GM20431 (cell line): ENCODE measurements at regions not wholly inside any gene's neighbourhood (a gene's known extent, or its start where the extent isn't known, plus 50 kb on each side); places are given as distances from the start of the nearest gene placed in this dataset.
"Not testable (repeated sequence)": the region's sequence is repeated elsewhere in the genome, so short reads cannot be mapped to it uniquely, and the experiment has no call there.

Experiments
- in situ Hi-C: fragments of 300-500 bp; cut with MseI, MboI; formaldehyde crosslinking; loops from one replicate; pipeline ENCODE4 v1.15.0; 2020; ENCODE audit warnings: low sequenced_read_pairs; ENCODE audit not compliant: unreplicated experiment

DNA sequence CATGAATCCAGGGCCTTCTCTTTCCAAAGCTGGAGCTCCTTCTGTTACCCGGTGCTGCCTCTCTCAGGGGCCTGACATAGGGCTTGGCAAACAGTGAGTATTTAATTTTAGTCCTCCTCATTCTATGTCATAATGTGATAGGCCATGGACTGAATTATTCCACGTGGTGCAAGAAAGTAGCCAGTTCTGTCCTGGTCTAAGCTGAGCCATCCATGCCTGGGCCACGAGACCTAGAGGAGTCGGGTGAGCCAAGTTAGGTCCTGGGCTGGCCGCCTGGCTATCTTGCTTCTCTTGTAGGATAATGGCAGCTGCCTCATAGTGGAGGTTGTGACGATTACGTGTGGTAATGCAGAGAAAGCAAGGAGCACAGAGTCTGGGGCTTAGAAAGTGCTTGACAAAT is 170.6 kb downstream of the FAM43A start:
- in situ Hi-C loops: no loop called here

DNA sequence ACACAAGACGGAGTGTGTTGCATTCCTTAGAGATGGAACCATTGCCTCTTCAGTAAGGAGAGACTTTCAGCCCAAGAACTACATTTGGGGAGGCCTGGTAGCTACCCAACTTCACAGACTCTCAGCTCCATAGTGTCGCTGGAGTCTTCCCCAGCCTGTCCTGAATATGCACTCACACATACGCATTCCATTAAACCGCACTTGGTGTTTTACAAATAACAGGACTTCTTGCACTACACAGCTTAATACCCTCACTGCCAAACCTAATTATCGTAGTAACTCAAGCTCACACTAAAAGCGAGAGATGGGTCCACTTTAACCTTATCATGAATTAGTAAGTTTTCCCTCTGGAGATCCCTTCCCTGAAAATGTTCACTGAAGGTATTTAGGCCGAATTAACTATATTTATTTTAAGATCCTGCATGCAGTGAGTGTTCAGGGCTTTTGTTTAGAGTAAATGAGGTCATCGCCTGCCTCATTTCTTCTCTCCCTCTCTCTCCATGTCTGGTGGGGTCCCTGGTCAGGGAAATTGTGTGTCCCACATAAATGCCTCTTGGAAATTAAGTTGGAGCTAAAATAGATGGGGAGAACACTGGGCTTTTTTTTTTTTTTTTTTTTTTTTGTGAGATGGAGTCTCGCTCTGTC is 171.9 kb downstream of the FAM43A start:
- in situ Hi-C loops: no loop called here

DNA sequence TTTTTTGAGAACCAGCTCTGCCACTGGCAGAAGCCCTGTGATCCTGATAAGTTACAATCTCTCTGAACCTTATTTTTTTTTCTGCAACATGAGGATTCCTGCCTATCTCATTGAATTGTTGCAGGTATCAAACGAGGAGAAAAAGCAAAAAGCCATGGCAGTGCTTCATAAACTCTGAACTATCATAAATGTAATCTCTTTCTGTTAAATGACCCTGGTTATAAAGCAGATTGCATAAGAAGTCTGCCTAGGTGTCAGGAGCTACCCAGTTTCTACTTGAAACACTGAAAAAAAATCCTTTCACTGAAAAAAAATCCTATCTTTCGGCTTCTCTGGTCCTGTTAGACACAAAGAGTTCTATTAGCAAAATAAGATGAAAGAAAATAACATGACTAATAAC is 172.7 kb downstream of the FAM43A start:
- in situ Hi-C loops: no loop called here

DNA sequence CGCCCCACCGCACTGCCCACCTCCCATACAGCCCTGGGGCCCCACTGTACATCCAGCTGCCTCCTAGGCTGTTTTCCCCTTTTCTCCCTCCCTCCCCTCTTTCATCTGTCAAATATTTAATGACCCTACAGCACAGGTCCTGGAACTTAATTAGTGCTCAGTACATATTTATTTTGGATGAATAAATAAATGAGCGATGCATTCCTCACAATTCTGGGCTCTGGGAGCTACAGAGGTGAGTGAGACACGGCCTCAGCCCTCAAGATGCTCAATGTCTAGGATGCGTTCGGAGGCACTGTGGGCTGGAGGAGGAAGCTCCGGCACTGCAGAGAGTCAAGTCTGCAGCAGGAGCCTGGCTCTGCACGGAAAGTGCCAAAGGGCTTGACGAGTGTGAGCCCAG is 175.0 kb downstream of the FAM43A start:
- in situ Hi-C loops: no loop called here

DNA sequence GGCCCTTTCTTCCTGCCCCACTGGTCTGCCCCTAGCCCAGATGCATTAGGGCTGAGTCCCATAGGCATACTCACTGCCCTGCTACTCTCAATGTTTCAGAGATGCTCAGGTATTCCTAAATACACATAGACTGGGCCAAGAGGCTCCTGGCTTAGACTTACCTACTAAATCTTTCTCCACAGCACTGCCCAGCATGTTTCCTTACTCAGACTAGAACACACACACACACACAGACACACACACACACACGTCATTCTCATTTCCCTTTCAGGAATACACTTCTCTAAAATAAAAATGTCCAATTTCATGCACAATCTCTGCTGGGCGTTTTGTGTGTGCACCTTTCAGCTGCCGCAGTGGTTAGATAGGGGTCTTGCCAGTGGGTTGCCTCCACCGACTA is 175.7 kb downstream of the FAM43A start:
- in situ Hi-C loops: no loop called here

DNA sequence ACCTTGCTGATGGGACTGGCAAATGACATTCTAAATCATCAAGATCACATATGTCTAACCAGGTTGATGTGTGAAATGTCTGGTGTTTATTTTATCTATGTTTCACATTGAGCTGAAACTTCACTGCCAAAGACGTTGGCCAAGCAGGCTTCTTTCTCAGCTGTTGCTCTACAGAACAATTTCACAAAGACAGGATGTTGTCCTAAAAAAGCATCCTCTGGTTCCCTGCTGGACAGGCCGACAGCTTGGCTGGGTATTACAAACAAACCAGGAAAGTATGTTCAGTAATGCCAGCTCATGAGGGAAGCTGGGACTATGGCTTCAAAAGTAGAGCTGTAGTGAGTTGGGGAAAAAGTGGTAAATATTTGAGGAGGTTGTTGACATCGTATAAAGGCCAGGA is 179.4 kb downstream of the FAM43A start:
- in situ Hi-C loops: no loop called here

DNA sequence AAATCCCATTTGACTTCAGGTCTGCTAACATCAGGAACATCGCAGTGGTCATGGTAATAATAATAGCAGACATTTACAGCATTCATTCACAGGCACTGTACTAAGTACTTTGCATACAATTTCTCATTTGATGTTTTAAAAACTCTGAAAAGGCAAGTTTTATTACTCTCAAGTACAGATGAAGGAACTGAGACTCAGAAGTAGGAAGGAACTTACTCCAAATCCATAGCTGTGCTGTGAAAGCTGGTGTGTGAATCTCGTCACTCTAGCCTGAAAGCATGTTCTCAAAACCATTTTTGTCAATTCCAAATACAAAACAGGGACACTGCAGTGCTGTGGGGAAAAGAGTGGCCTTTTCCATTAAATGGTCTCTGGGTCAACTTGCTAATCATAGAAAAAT is 179.9 kb downstream of the FAM43A start:
- in situ Hi-C loops: no loop called here

DNA sequence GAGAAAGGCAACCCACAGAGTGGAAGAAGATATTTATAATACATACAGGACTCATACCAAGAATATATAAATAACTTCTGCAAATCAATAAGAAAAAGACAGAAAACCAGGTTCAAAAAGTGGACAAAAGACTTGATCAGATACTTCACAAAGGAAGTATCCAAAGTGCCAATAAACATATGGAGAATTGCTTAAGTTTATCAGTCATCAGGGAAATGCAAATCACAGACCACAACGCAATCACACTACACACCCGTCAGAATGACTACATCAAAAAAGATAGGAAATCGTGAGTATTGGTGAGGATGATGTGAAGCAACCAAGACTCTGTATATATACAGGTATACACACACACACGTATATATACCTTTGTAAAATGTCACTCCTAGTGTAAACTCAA is 180.6 kb downstream of the FAM43A start:
- in situ Hi-C loops: no loop called here

DNA sequence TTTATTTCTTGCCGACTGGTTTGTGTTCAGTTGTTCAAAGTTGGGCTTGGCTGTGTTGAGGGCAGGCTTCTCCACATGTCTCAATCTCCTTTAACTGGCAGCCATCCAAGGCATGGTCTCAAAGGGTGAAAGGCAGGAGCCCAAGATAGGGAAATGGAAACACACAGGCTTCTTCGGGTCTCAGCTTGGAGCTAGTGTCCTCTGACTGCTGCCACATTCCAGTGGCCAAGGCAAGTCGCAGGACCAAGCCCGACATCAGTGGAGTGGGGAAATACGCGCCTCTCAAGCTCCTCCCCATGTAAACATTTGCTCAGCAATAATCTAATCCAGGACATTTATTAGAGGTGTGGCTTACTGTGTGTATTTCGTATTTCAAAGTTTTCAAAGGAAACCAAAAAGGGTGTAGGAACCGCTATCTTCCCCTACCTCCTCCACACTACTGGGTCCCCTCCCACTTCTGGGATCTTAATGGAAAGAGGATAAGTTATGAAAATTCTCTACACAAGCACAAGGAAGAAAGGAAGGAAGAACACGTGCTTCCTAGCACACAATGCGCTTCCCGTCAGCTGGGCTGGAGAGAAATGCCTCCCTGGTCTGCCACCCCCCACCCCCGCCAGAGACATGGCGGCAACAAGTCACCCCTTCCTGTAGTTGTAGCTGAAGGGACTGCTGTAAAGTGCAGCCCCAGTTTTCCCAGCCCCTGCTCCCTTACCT is 181.7 kb downstream of the FAM43A start:
- in situ Hi-C loops: no loop called here

DNA sequence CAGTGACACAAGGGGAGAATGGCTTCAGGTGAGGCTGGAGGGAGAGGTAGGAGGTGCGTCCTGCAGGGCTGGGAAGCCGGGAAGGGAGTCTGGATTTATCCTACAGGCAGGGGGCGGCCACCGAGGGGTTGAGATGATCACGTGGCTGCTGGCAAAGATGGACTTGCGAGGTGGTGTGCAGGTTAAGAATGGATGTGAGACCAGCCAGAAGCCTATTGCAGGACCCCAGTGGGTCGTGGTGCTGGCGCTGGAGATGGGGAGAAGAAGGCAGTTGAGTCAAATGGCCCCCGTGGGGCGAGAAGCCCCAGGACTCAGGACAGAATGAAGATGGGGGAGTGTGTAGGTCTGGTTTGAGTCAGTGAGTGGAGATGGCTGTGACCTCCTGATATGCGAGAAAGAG is 183.1 kb downstream of the FAM43A start:
- in situ Hi-C loops: no loop called here

DNA sequence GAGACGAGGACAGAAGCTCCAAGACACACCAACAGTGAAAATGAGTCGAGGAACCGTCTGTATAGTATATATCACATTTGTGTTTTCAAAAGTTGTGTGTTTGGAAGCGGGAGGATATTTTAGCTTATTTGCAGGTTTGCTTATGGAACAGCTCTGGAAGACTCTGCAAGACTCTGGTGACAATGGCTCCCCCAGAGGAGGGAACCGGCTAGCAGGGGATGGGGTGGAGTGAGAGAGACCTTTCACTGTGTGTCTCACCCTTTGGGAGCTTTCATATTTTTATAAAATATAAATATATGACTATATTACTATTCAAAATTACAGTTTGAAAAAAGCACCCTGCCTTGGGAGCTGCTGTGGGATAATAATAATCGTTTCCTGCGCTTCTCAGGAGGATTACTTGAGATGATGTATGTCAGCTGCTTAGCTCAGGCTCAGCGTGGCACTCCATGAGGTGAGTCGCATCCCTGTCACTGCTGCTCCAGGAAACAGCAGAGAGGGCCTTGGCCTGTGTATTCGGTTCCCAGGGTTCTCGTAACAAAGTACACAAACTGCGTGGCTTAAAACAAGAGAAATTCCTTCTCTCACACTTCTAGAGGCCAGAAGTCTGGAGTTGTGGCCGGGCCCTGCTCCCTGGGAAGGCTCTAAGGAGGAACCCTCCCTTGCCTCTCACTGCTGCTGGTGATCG is 183.9 kb downstream of the FAM43A start:
- in situ Hi-C loops: no loop called here

DNA sequence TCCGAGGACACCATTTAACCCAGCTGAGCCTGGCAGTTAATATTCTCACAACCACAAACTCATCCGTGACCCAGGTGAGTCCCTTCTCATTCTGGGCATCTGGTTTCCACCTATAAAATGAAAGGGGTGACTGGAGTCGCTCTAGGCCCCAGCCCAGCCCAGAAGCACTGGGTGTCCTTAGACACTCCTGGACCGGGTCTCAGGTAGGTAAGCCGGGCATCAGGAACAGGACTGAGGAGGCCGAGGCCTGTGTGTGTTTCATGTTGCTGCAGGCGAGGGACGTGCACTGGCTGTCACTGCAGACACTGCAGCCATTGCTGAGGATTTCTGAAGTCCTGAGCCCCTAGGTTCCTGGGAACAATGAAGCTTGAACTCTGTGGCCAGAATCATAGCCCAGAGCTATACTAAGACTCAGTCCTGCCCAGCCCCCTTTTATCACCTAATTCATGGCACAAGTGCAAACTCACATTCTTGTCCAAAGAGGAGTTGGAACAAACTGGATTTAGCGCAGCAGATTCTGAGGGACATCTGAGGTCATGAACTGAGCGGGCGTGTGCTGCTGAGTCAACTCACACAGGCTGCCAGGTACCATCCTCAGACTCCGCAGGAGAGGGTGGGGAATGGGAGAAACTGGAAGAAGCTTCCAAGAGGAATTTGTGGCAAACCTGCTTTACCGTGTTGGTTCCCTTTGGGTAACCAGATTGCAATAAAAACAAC is 184.9 kb downstream of the FAM43A start:
- in situ Hi-C loops: no loop called here

DNA sequence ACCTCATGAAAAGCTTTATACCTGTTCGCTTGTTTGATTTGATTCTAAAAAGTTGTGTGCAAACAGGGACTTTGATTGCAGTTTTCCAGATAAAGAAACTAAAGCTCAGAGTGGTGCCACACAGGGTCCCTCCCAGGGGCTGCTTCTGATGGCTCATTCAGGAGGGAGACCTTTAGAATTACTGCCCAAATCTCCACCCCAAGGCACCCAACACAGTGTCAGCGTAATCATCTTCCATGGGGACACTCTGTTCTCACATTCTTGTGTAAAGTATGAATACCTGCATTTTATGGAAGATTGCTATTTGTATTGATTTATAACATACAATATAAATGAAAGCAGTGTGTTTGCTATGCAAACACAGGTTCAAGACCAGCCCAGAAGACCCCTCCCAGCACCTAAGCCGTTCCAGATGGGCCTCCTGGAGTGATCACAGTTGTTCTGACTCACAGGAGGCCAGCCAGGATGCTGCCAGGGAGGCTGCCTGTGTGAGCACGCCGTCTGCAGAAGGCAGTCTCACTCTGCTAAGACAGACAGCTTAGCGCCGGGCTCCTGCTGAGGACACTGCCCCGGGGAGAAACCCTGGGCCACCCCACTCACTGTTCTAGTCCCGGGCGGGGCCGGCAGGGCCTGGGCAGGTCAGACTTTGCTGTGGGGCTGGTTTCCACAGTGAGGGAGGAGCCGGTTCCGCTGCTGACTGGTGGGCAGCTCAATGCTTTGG is 185.6 kb downstream of the FAM43A start:
- in situ Hi-C loops: no loop called here

DNA sequence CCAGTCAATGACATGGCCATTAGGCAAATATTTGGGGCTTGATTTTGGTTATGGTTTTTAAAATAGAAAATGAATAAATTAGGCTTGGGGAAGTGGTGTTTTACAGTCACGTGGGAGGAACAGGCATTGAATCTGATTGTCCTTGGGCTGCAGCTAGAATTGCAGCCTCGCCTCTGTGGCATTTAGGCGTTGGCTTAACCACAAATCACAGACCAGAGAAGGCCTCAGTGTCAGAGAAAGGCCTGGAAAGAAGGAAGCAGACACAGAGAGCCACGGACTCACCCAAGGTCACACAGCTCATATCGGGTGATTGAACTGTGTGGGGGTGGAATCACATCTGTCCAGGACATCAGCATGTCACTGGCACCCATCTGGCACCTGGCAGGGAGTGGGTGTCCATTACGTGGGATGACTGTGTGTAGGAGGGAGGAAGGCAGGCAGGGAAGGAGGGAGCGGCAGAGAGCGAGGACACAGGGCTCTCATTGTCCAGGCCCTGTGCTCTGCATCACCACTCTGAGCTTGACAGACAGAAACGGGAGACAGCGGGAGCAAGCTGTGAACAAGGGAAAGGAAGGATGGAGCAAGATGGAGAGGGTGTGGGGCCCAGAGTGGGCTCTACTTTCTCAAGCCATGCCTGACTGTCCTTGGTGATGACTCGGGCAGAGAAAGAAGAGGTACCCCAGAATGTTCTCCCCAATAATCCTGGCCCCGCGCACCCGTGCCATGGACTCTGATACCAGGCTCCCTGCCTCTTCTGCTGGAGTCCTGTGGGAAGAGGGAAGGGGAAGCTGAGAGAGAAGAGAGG is 186.4 kb downstream of the FAM43A start:
- in situ Hi-C loops: no loop called here

DNA sequence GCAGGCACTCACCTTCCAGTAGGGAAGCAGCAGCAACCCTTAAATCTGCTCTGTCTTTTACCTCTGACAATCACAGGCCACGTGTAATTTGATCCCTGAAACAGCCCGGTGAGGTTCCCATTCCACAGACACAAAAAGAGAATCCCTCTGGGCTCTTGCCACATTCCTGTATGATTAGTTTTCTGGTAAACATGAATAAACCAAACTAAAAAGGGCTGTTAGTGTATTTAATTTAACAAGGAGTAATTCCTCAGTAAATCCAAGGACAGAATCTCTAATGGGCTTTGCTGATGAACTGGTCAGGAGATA is 186.9 kb downstream of the FAM43A start:
- in situ Hi-C loops: no loop called here

DNA sequence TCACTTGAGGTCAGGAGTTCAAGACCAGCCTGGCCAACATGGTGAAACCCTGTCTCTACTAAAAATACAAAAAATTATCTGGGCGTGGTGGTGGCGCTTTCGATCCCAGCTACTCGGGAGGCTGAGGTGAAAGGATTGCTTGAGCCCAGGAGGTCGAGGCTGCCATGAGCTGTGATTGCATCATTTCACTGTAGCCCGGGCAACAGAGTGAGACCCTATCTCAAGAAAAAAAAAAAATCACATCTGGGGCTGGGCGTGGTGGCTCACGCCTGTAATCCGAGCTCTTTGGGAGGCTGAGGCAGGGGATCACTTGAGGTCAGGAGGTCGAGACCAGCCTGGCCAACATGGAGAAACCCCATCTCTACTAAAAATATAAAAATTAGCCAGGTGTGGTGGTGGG is 187.8 kb downstream of the FAM43A start:
- in situ Hi-C loops: not testable (repeated sequence)

DNA sequence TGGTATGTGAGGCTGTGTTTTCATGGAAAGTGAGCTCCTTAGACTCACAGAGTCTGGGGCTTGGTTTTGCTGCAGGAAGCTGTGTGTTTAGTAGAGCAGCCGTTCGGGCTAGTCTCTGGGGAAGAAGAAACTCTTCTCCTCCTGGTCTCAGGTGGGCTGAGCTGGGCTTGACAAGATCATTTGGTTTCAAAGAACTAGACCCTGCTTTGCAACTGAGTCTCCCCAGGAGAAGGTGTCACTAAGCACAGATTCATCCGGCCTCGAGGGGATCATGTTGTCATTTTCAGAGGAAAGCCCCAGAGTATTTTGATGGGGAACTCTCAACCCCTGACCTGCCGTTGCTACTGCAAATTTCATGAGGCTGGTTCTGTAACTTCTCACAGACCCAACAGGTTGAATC is 188.5 kb downstream of the FAM43A start:
- in situ Hi-C loops: no loop called here

DNA sequence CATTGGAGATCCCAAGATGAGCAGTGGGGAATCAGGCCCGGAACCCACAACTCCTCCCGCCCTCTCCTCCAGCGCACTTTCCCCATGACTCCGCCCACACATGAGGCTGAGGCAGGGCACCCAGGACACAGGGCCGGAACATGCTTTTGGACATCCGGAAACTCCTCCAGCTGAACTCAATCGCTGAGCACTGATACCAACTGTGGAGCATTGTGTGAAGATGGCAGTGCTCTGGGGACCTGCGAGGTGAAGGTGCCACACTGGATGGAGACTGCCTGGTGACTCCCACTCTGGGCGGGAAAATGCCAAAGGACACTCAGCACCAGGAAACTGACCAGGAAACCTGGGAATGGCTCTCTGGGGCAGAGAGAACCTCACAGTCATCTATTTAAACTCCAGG is 189.1 kb downstream of the FAM43A start:
- in situ Hi-C loops: no loop called here

DNA sequence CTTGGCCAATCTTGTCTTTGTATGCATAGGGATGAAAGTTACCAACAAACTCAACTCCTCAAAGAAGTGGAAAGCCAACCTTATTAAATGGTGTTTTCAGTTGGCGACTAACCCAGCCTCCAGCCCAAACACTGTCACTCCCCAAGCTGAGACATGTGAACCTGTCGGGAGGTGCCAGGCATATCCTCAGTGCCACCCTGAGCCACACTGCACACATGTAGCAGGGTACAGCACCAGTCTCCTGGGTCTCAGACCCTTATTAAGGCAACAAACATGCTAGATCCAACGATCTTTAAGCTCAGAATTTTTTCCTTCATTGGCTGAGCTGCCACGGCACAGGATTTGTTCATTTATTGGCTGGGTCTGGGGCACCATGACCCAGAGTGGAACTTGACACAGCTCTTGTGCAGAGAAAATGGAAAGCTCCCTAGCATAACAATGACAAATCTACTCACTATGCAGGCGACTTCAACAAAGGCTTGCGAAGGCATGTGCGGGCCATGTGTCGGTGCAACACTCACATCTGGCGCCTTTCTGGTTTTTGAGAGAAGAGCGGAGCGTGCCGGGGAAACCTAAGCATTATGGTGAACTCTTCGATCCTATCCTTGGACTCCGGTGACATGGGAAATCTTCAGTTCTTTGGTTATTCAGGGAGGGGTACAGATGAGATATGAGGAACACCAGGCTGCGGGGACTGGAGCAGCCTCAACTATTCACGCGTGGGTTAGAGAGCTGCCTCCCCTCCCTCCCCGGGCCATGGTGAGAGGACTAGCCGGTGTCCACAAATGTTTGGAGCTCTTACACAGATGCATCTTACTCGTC is 190.1 kb downstream of the FAM43A start:
- in situ Hi-C loops: no loop called here
